Mesenchymal stem cell (in vitro differentiated cells and primary cell): ENCODE measurements at regions not wholly inside any gene's neighbourhood (a gene's known extent, or its start where the extent isn't known, plus 50 kb on each side); places are given as distances from the start of the nearest gene placed in this dataset.

Experiments used
- DNase-seq: peaks from one replicate; pipeline ENCODE4 v3.0.0-alpha.2; 2013
- H2AFZ ChIP-seq: one replicate; pipeline ENCODE4 v1.6.1; 2013; ENCODE audit warnings: low read depth, mild to moderate bottlenecking, control low read depth, inconsistent platforms, low read length, moderate library complexity
- H2AK5ac ChIP-seq: 2 replicates; pipeline ENCODE4 v1.6.1; 2013; ENCODE audit warnings: low read length, moderate library complexity, mild to moderate bottlenecking, inconsistent platforms; ENCODE audit not compliant: severe bottlenecking
- H2BK120ac ChIP-seq: one replicate; pipeline ENCODE4 v1.6.1; 2013; ENCODE audit warnings: low read depth, mild to moderate bottlenecking, inconsistent platforms, low read length, moderate library complexity
- H2BK12ac ChIP-seq, 2 experiments: one replicate each; pipeline ENCODE4 v1.6.1; 2013; ENCODE audit warnings: inconsistent platforms in 2 of 2, low read length in 2 of 2, mild to moderate bottlenecking in 2 of 2, moderate library complexity in 2 of 2, control low read depth in 1 of 2
- H2BK15ac ChIP-seq: one replicate; pipeline ENCODE4 v1.6.1; 2013; ENCODE audit warnings: mild to moderate bottlenecking, low read depth, inconsistent platforms; ENCODE audit not compliant: poor library complexity, severe bottlenecking
- H2BK5ac ChIP-seq: 2 replicates; pipeline ENCODE4 v1.6.1; 2013; ENCODE audit warnings: low read depth, mild to moderate bottlenecking, low read length, control low read depth, inconsistent platforms; ENCODE audit not compliant: poor library complexity, severe bottlenecking
- H3K14ac ChIP-seq, 2 experiments: one replicate each; pipeline ENCODE4 v1.6.1; 2013; ENCODE audit warnings: inconsistent platforms in 2 of 2, low read length in 2 of 2, control low read depth in 1 of 2, mild to moderate bottlenecking in 1 of 2, moderate library complexity in 1 of 2
- H3K18ac ChIP-seq, 2 experiments: one replicate each; pipeline ENCODE4 v1.6.1; 2013; ENCODE audit warnings: inconsistent platforms in 2 of 2, low read length in 2 of 2, control low read depth in 1 of 2, low read depth in 1 of 2, mild to moderate bottlenecking in 1 of 2
- H3K23ac ChIP-seq, 2 experiments: one replicate each; pipeline ENCODE4 v1.6.1; 2013; ENCODE audit warnings: inconsistent platforms in 2 of 2, low read length in 2 of 2, mild to moderate bottlenecking in 2 of 2, moderate library complexity in 2 of 2, control low read depth in 1 of 2
- H3K27ac ChIP-seq: 2 replicates; pipeline ENCODE4 v1.5.1; 2013; ENCODE audit warnings: mild to moderate bottlenecking, moderate library complexity, low read length, control low read depth, inconsistent platforms; ENCODE audit not compliant: poor library complexity, severe bottlenecking
- H3K27me3 ChIP-seq, 2 experiments: 2 replicates each; pipeline versions ENCODE4 v1.6.1 to v1.7.0; 2013; ENCODE audit warnings: low read length in 2 of 2, mild to moderate bottlenecking in 2 of 2, moderate library complexity in 2 of 2, control low read depth in 1 of 2, inconsistent platforms in 1 of 2; ENCODE audit not compliant: control insufficient read depth in 1 of 2, insufficient read depth in 1 of 2
- H3K36me3 ChIP-seq, 2 experiments: 2 replicates each; pipeline versions ENCODE4 v1.6.1 to v1.7.0; 2013; ENCODE audit warnings: low read length in 2 of 2, control low read depth in 1 of 2, inconsistent platforms in 1 of 2, low read depth in 1 of 2, mild to moderate bottlenecking in 1 of 2; ENCODE audit not compliant: insufficient read depth in 2 of 2, control insufficient read depth in 1 of 2
- H3K4ac ChIP-seq, 2 experiments: one replicate each; pipeline ENCODE4 v1.6.1; 2013; ENCODE audit warnings: inconsistent platforms in 2 of 2, low read length in 2 of 2, mild to moderate bottlenecking in 2 of 2, moderate library complexity in 2 of 2, control low read depth in 1 of 2, low read depth in 1 of 2
- H3K4me1 ChIP-seq: 2 replicates; pipeline ENCODE4 v1.6.1; 2013; ENCODE audit warnings: low read depth, low read length, control low read depth; ENCODE audit not compliant: control insufficient read depth, insufficient read depth
- H3K4me2 ChIP-seq: 2 replicates; pipeline ENCODE4 v1.6.1; 2013; ENCODE audit warnings: low read length, mild to moderate bottlenecking, inconsistent platforms; ENCODE audit not compliant: poor library complexity, severe bottlenecking
- H3K4me3 ChIP-seq, 2 experiments: 2 replicates each; pipeline versions ENCODE4 v1.5.1 to v1.7.0; 2013; ENCODE audit warnings: low read length in 2 of 2, mild to moderate bottlenecking in 2 of 2, control low read depth in 1 of 2, low read depth in 1 of 2; ENCODE audit not compliant: insufficient read depth in 1 of 2
- H3K79me1 ChIP-seq: replicated peaks from 2 replicates; pipeline ENCODE4 v1.6.1; 2013; ENCODE audit warnings: mild to moderate bottlenecking, control low read depth, low read length, inconsistent platforms; ENCODE audit not compliant: poor library complexity, severe bottlenecking
- H3K9ac ChIP-seq: 2 replicates; pipeline ENCODE4 v1.7.0; 2013; ENCODE audit warnings: mild to moderate bottlenecking, low read length, moderate library complexity
- H3K9me3 ChIP-seq: 2 replicates; pipeline ENCODE4 v1.7.0; 2013; ENCODE audit warnings: mild to moderate bottlenecking, low read length; ENCODE audit not compliant: control insufficient read depth
- H4K8ac ChIP-seq: one replicate; pipeline ENCODE4 v1.6.1; 2013; ENCODE audit warnings: inconsistent platforms, mild to moderate bottlenecking, low read length, moderate library complexity
- H4K91ac ChIP-seq: one replicate; pipeline ENCODE4 v1.6.1; 2013; ENCODE audit warnings: mild to moderate bottlenecking, low read length, inconsistent platforms
- WGBS: methylation state at CpG from one replicate; pipeline ENCODE4 v1.1.7; 2013; ENCODE audit warnings: mixed read lengths; 5-methylcytosine and 5-hydroxymethylcytosine counted together

DNA sequence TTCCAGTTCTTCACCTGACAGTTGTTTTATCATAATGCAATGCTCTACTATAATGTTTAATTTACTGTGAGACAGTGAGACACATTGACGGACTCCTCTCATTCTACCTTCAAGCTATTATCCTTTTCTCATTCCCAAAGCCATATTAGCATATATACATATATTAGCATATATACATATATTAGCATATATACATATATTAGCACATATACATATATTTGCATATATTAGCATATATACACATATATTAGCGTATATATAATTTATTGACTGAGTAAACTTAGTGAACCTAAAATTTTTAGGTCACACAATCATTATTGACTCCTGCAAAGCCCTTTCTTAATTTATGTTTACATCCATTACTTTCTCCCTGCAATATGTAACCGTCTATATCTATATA lies 555.0 kb upstream of the ADGRB3 start:
- Histone ChIP-seq H2BK5ac (no peak overlapping the region), H2AK5ac (no peak overlapping the region), H3K4me2 (no peak overlapping the region), H2AFZ (no peak overlapping the region), H3K4me3 (no peak overlapping the region), H3K9ac (no peak overlapping the region), H2BK12ac (no peak overlapping the region), H3K23ac (no peak overlapping the region), H3K18ac (no peak overlapping the region), H2BK15ac (no peak overlapping the region), H3K4ac (no peak overlapping the region), H2BK120ac (no peak overlapping the region), H3K4me1 (no peaks in the 10 kb centered on the region), H4K8ac (no peak overlapping the region), H3K79me1 (no peaks in the 10 kb centered on the region), H3K36me3 (no peaks in the 10 kb centered on the region), H3K9me3 (no peaks in the 10 kb centered on the region), H3K14ac (no peak overlapping the region), H3K27me3 (no peaks in the 10 kb centered on the region), H3K27ac (no peak overlapping the region), H4K91ac (no peak overlapping the region)
- no CpG with 5 or more reads among the region's 3 CpGs for WGBS
- no peak for DNase-seq

DNA sequence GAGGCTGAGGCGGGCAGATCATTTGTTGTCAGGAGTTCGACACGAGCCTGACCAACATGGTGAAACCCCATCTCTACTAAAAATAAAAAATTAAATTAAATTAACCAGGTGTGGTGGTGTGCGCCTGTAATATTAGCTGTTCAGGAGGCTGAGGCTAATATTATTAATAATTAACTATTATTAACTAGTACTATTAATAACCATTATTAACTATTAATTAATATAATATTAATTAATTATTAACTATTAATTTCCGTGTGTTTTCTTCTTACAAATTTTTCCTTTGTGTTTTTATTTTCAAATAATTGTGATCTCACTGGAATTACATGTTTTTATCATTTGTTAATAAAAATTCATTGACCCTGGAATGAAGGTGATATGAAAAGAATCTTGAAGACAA lies 557.4 kb upstream of the ADGRB3 start:
- Histone ChIP-seq H2BK12ac (no peak overlapping the region), H3K4me3 (no peak overlapping the region), H3K4ac (no peak overlapping the region), H3K9me3 (no peaks in the 10 kb centered on the region), H3K36me3 (no peaks in the 10 kb centered on the region), H3K23ac (no peak overlapping the region), H3K27me3 (no peaks in the 10 kb centered on the region), H3K4me2 (no peak overlapping the region), H2BK5ac (no peak overlapping the region), H3K14ac (no peak overlapping the region), H3K18ac (no peak overlapping the region), H2AK5ac (no peak overlapping the region), H2BK120ac (no peak overlapping the region), H3K79me1 (no peaks in the 10 kb centered on the region), H4K91ac (no peak overlapping the region), H2AFZ (no peak overlapping the region), H2BK15ac (no peak overlapping the region), H3K9ac (no peak overlapping the region), H4K8ac (no peak overlapping the region), H3K4me1 (no peaks in the 10 kb centered on the region), H3K27ac (no peak overlapping the region)
- WGBS: 88% methylated on average over 1 of the region's 5 CpGs
- DNase-seq: no peak

DNA sequence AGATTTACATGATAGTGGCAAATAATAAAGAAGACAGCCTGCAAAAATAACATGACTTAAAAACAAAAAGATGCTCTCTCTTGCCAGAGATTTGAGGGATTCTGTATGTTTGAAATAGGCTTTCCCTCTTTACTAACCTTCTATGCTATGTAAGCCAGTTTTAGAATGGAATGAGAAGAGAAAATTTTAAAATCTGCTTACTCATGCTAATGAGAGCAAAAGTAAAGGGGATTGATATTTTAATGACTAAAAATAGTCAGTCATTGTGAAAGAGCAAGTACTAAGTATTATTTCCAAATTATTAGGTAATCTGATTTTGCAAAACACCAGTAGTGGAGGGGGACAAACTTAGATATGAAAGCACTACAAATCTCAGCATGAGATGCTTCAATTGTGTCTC lies 563.3 kb upstream of the ADGRB3 start:
- Histone ChIP-seq H3K4me3 (no peak overlapping the region), H3K27ac (no peak overlapping the region), H2BK5ac (no peak overlapping the region), H3K14ac (no peak overlapping the region), H4K91ac (no peak overlapping the region), H3K36me3 (no peaks in the 10 kb centered on the region), H3K9me3 (no peaks in the 10 kb centered on the region), H3K9ac (no peak overlapping the region), H2BK12ac (no peak overlapping the region), H4K8ac (no peak overlapping the region), H3K79me1 (no peaks in the 10 kb centered on the region), H3K4ac (no peak overlapping the region), H3K18ac (no peak overlapping the region), H2AFZ (no peak overlapping the region), H2BK120ac (no peak overlapping the region), H3K23ac (no peak overlapping the region), H3K4me2 (no peak overlapping the region), H3K27me3 (no peaks in the 10 kb centered on the region), H2AK5ac (no peak overlapping the region), H3K4me1 (no peaks in the 10 kb centered on the region), H2BK15ac (no peak overlapping the region)
- DNase-seq: no peak

DNA sequence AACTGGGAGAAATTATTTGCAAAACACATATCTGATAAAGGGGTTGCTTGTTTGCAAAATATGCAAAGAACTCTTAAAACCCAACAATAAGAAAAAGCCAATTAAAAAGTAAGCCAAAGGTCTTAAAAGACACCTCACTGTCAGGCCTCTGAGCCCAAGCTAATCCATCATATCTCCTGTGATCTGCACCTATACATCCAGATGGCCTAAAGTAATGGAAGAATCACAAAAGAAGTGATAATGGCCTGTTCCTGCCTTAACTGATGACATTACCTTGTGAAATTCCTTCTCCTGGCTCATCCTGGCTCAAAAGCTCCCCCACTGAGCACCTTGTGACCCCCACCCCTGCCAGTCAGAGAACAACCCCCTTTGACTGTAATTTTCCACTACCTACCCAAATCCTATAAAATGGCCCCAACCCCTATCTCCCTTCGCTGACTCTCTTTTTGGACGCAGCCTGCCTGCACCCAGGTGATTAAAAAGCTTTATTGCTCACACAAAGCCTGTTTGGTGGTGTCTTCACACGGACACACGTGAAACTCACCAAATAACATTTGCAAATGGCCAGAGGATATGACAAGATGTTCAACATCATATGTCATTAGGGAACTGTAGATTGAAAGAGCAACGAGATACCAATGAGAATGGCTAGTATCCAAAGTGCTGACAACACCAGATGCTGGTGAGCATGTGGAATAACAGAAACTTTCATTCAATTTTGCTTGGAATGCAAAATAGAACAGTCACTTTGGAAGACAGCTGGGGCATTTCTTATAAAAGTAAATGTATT lies 565.0 kb upstream of the ADGRB3 start:
- Histone ChIP-seq H3K79me1 (no peaks in the 10 kb centered on the region), H4K91ac (no peak overlapping the region), H3K9ac (no peak overlapping the region), H3K9me3 (no peaks in the 10 kb centered on the region), H3K23ac (no peak overlapping the region), H2AFZ (no peak overlapping the region), H3K27me3 (no peaks in the 10 kb centered on the region), H2BK12ac (no peak overlapping the region), H3K18ac (no peak overlapping the region), H3K36me3 (no peaks in the 10 kb centered on the region), H3K4me2 (no peak overlapping the region), H3K14ac (no peak overlapping the region), H2AK5ac (no peak overlapping the region), H3K27ac (no peak overlapping the region), H3K4me3 (no peak overlapping the region), H4K8ac (no peak overlapping the region), H2BK15ac (no peak overlapping the region), H3K4me1 (no peaks in the 10 kb centered on the region), H3K4ac (no peak overlapping the region), H2BK5ac (no peak overlapping the region), H2BK120ac (no peak overlapping the region)
- no peak for DNase-seq
- WGBS: 46% methylated on average over 5 of the region's 5 CpGs
